Heart left ventricle (tissue), 13 donors: ENCODE measurements at regions not wholly inside any gene's neighbourhood (a gene's known extent, or its start where the extent isn't known, plus 50 kb on each side); places are given as distances from the start of the nearest gene placed in this dataset.

Experiments used
- CTCF ChIP-seq, 12 donors: fragments of 200-600 bp; sonication (generic) in 4 of 12; IDR thresholded peaks; one replicate each; pipeline versions ENCODE4 v1.5.0 to v1.8.0; 2018 to 2022; ENCODE audit warnings: antibody characterized with exemption in 12 of 12, mild to moderate bottlenecking in 5 of 12
- POLR2A ChIP-seq, 2 donors: fragments of 450-650 bp; IDR thresholded peaks; one replicate each; pipeline ENCODE4 v1.6.1; 2017; ENCODE audit warnings: antibody characterized with exemption in 2 of 2, mild to moderate bottlenecking in 2 of 2, moderate library complexity in 2 of 2
- donor health status: ischemic (EF 13 %, LVEDD 7.1; RV severe dilation, severe dysfunction).
- donor health status: DM: no; HTN: yes; CAD: no.
- donor health status: DM: no; HTN: no; CAD: no.
- donor health status: ischemic (EF 25% LVEDD 6.9; RV normal size, moderate dysfunction).
- donor health status: ischemic (EF 25% LVEDD 5.7; RV mildly dilated, moderate dysfunction).
- donor health status: ischemic (EF 35%, LVEDD 5.7; RV mildly dilated, moderate dysfunction).
- donor health status: nonischemic (EF 11% LVEDD 7.7; RV severe dilation, severe dysfunction).
- donor health status: DM: yes; HTN: yes; CAD: no.
- donor health status: PGD.
- donor health status: ischemic (EF 29% LVEDD 5.4; RV normal size, mild dysfunction).
- donor health status: nonischemic (EF 23%, LVEDD 6.1; RV moderate dilation, normal function).

GRCh38 chr9:88801214-88801796 lies 190.0 kb upstream of the S1PR3 start:
- TF ChIP-seq CTCF (IDR thresholded peaks at IDR 0.05) (no peak), POLR2A (IDR thresholded peaks at IDR 0.05) (no peak)
